ENCODE measurements at regions not wholly inside any gene's neighbourhood (a gene's known extent, or its start where the extent isn't known, plus 50 kb on each side); places are given as distances from the start of the nearest gene placed in this dataset.

- TF ChIP-seq CTCF (conservative IDR thresholded peaks at IDR 0.05) (no peak), EZH2 (IDR thresholded peaks at IDR 0.05; ENCODE audit: low read depth) (no peak)
Measured at GRCh38 chr14:48052973-48053372, 377.6 kb upstream of the MDGA2 start.

Data from PC-9 (cell line).